Stimulated activated naive CD8-positive, alpha-beta T cell treated with anti-CD3 and anti-CD28 coated beads, Interleukin-15, Interleukin-2, amounts not matched to agents 100 U/mL and 50 U/mL, for 24 hours (primary cell): ENCODE measurements at regions not wholly inside any gene's neighbourhood (a gene's known extent, or its start where the extent isn't known, plus 50 kb on each side); places are given as distances from the start of the nearest gene placed in this dataset.

Experiments used
- ATAC-seq: fragments of 150-1000 bp; cut with Tn5 transposase; one replicate; pipeline ENCODE4 v1.10.0; 2021
- DNase-seq: peaks from one replicate; pipeline ENCODE4 v3.0.0; 2021

- DNase-seq (no peak), ATAC-seq (no peak)
Observed at GRCh38 chr6:16851044-16851540, 89.8 kb upstream of the ATXN1 start.

GRCh38 chr6:16850681-16851026 is 89.4 kb upstream of the ATXN1 start:
- ATAC-seq (no peak), DNase-seq (no peak)

- DNase-seq (no peak), ATAC-seq (no peak)
Observed at GRCh38 chr6:16849988-16850680, 88.9 kb upstream of the ATXN1 start.

- DNase-seq (no peak), ATAC-seq (no peak)
Observed at GRCh38 chr6:16849280-16849987, 88.2 kb upstream of the ATXN1 start.

GRCh38 chr6:16846399-16846778 is 85.1 kb upstream of the ATXN1 start:
- ATAC-seq = no peak

GRCh38 chr6:16844183-16844582 is 82.9 kb upstream of the ATXN1 start:
- ATAC-seq (no peak), DNase-seq (no peak)

More at GRCh38 chr6:16846399-16846778, 85.1 kb upstream of the ATXN1 start:
- no peak for DNase-seq

GRCh38 chr6:16842676-16843075 is 81.4 kb upstream of the ATXN1 start:
- ATAC-seq (no peak), DNase-seq (no peak)

- DNase-seq = no peak
- ATAC-seq = no peak
Observed at GRCh38 chr6:16841241-16841640, 80.0 kb upstream of the ATXN1 start.

- DNase-seq (no peak), ATAC-seq (no peak)
Observed at GRCh38 chr6:16840725-16841124, 79.5 kb upstream of the ATXN1 start.

- DNase-seq = no peak
- ATAC-seq = no peak
Observed at GRCh38 chr6:16840291-16840690, 79.0 kb upstream of the ATXN1 start.

GRCh38 chr6:16839631-16840179 is 78.4 kb upstream of the ATXN1 start:
- ATAC-seq (no peak), DNase-seq (no peak)

- no peak for DNase-seq
- no peak for ATAC-seq
Observed at GRCh38 chr6:16837217-16837972, 76.1 kb upstream of the ATXN1 start.

- DNase-seq = no peak
- ATAC-seq = peak; percentile 53
Observed at GRCh38 chr6:16836144-16836981, 75.1 kb upstream of the ATXN1 start.

GRCh38 chr6:16834242-16834641 is 73.0 kb upstream of the ATXN1 start:
- ATAC-seq (no peak), DNase-seq (no peak)

GRCh38 chr6:16832721-16833120 is 71.5 kb upstream of the ATXN1 start:
- ATAC-seq (no peak), DNase-seq (no peak)

GRCh38 chr6:16832043-16832567 is 70.8 kb upstream of the ATXN1 start:
- ATAC-seq = no peak

GRCh38 chr6:16831136-16831535 is 69.9 kb upstream of the ATXN1 start:
- DNase-seq = no peak
- no peak for ATAC-seq

More at GRCh38 chr6:16832043-16832567, 70.8 kb upstream of the ATXN1 start:
- DNase-seq = no peak

- DNase-seq (no peak), ATAC-seq (no peak)
Observed at GRCh38 chr6:16828058-16828457, 66.8 kb upstream of the ATXN1 start.

- no peak for DNase-seq
- ATAC-seq = no peak
Observed at GRCh38 chr6:16827627-16828026, 66.4 kb upstream of the ATXN1 start.

GRCh38 chr6:16825784-16826183 is 64.5 kb upstream of the ATXN1 start:
- DNase-seq (no peak), ATAC-seq (no peak)

- peak; percentile 28 for ATAC-seq
Observed at GRCh38 chr6:16824845-16825685, 63.8 kb upstream of the ATXN1 start.

More at GRCh38 chr6:16824845-16825685, 63.8 kb upstream of the ATXN1 start:
- no peak for DNase-seq
